ENCODE measurements at regions not wholly inside any gene's neighbourhood (a gene's known extent, or its start where the extent isn't known, plus 50 kb on each side); places are given as distances from the start of the nearest gene placed in this dataset.

GRCh38 chr15:38843051-38843501 is 278.5 kb upstream of the RASGRP1 start:
- TF ChIP-seq, protein P1, sequence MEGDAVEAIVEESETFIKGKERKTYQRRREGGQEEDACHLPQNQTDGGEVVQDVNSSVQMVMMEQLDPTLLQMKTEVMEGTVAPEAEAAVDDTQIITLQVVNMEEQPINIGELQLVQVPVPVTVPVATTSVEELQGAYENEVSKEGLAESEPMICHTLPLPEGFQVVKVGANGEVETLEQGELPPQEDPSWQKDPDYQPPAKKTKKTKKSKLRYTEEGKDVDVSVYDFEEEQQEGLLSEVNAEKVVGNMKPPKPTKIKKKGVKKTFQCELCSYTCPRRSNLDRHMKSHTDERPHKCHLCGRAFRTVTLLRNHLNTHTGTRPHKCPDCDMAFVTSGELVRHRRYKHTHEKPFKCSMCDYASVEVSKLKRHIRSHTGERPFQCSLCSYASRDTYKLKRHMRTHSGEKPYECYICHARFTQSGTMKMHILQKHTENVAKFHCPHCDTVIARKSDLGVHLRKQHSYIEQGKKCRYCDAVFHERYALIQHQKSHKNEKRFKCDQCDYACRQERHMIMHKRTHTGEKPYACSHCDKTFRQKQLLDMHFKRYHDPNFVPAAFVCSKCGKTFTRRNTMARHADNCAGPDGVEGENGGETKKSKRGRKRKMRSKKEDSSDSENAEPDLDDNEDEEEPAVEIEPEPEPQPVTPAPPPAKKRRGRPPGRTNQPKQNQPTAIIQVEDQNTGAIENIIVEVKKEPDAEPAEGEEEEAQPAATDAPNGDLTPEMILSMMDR (conservative IDR thresholded peaks at IDR 0.05; ENCODE audit: low read depth, low read length): no peak
- TF ChIP-seq EZH2 (IDR thresholded peaks at IDR 0.05; ENCODE audit: borderline replicate concordance, low read depth, low read length, poor library complexity, severe bottlenecking): no peak
